ENCODE measurements at regions not wholly inside any gene's neighbourhood (a gene's known extent, or its start where the extent isn't known, plus 50 kb on each side); places are given as distances from the start of the nearest gene placed in this dataset.

- Histone ChIP-seq H3K9me3 (ENCODE audit: insufficient read depth, low read length) (no peaks in the 10 kb centered on the region), H3K4me3 (ENCODE audit: insufficient read length, low read depth) (no peak overlapping the region), H3K9ac (ENCODE audit: insufficient read length, low read depth) (no peak overlapping the region), H3K27me3 (ENCODE audit: insufficient read depth, insufficient read length) (no peaks in the 10 kb centered on the region), H3K4me1 (ENCODE audit: insufficient read depth, insufficient read length) (no peaks in the 10 kb centered on the region), H3K36me3 (ENCODE audit: insufficient read depth, insufficient read length, low read length) (no peaks in the 10 kb centered on the region)
- TF ChIP-seq SUZ12 (IDR thresholded peaks at IDR 0.05; ENCODE audit: extremely low read depth, insufficient read depth, insufficient read length) (no peak), ZNF274 (IDR thresholded peaks at IDR 0.05; ENCODE audit: low read depth, low read length) (no peak), YY1 (IDR thresholded peaks at IDR 0.05; ENCODE audit: insufficient read depth, insufficient read length) (no peak)
- DNase-seq (ENCODE audit: low read depth, low spot score): no peak
Measured at GRCh38 chr6:41404182-41404845, 68.9 kb downstream of the NCR2 start.

- Histone ChIP-seq H3K4me1 (ENCODE audit: insufficient read depth, insufficient read length) (no peaks in the 10 kb centered on the region), H3K9ac (ENCODE audit: insufficient read length, low read depth) (no peak overlapping the region), H3K36me3 (ENCODE audit: insufficient read depth, insufficient read length, low read length) (no peaks in the 10 kb centered on the region), H3K9me3 (ENCODE audit: insufficient read depth, low read length) (no peaks in the 10 kb centered on the region), H3K4me3 (ENCODE audit: insufficient read length, low read depth) (no peak overlapping the region), H3K27me3 (ENCODE audit: insufficient read depth, insufficient read length) (no peaks in the 10 kb centered on the region)
- TF ChIP-seq ZNF274 (IDR thresholded peaks at IDR 0.05; ENCODE audit: low read depth, low read length): no peak
- TF ChIP-seq YY1 (IDR thresholded peaks at IDR 0.05; ENCODE audit: insufficient read depth, insufficient read length): no peak
- no peak for TF ChIP-seq SUZ12 (IDR thresholded peaks at IDR 0.05; ENCODE audit: extremely low read depth, insufficient read depth, insufficient read length)
- DNase-seq (ENCODE audit: low read depth, low spot score): no peak
Measured at GRCh38 chr6:41405941-41406727, 70.7 kb downstream of the NCR2 start.

GRCh38 chr6:41406728-41407489 is 71.5 kb downstream of the NCR2 start:
- no peak for DNase-seq (ENCODE audit: low read depth, low spot score)
- Histone ChIP-seq H3K27me3 (ENCODE audit: insufficient read depth, insufficient read length) (no peaks in the 10 kb centered on the region), H3K4me3 (ENCODE audit: insufficient read length, low read depth) (no peak overlapping the region), H3K9ac (ENCODE audit: insufficient read length, low read depth) (no peak overlapping the region), H3K9me3 (ENCODE audit: insufficient read depth, low read length) (no peaks in the 10 kb centered on the region), H3K36me3 (ENCODE audit: insufficient read depth, insufficient read length, low read length) (no peaks in the 10 kb centered on the region), H3K4me1 (ENCODE audit: insufficient read depth, insufficient read length) (no peaks in the 10 kb centered on the region)
- no peak for TF ChIP-seq SUZ12 (IDR thresholded peaks at IDR 0.05; ENCODE audit: extremely low read depth, insufficient read depth, insufficient read length)
- no peak for TF ChIP-seq YY1 (IDR thresholded peaks at IDR 0.05; ENCODE audit: insufficient read depth, insufficient read length)
- TF ChIP-seq ZNF274 (IDR thresholded peaks at IDR 0.05; ENCODE audit: low read depth, low read length): no peak

GRCh38 chr6:41408576-41408975 is 73.2 kb downstream of the NCR2 start:
- Histone ChIP-seq H3K9me3 (ENCODE audit: insufficient read depth, low read length) (no peaks in the 10 kb centered on the region), H3K27me3 (ENCODE audit: insufficient read depth, insufficient read length) (peaks cover 6% of the 10 kb centered on the region), H3K4me1 (ENCODE audit: insufficient read depth, insufficient read length) (peaks cover 3% of the 10 kb centered on the region), H3K4me3 (ENCODE audit: insufficient read length, low read depth) (no peak overlapping the region), H3K36me3 (ENCODE audit: insufficient read depth, insufficient read length, low read length) (no peaks in the 10 kb centered on the region), H3K9ac (ENCODE audit: insufficient read length, low read depth) (no peak overlapping the region)
- DNase-seq (ENCODE audit: low read depth, low spot score): no peak
- TF ChIP-seq SUZ12 (IDR thresholded peaks at IDR 0.05; ENCODE audit: extremely low read depth, insufficient read depth, insufficient read length) (no peak), YY1 (IDR thresholded peaks at IDR 0.05; ENCODE audit: insufficient read depth, insufficient read length) (no peak), ZNF274 (IDR thresholded peaks at IDR 0.05; ENCODE audit: low read depth, low read length) (no peak)

GRCh38 chr6:41408982-41409381 is 73.6 kb downstream of the NCR2 start:
- Histone ChIP-seq H3K9me3 (ENCODE audit: insufficient read depth, low read length) (no peaks in the 10 kb centered on the region), H3K4me3 (ENCODE audit: insufficient read length, low read depth) (no peak overlapping the region), H3K4me1 (ENCODE audit: insufficient read depth, insufficient read length) (peaks cover 3% of the 10 kb centered on the region), H3K9ac (ENCODE audit: insufficient read length, low read depth) (no peak overlapping the region), H3K27me3 (ENCODE audit: insufficient read depth, insufficient read length) (peaks cover 6% of the 10 kb centered on the region), H3K36me3 (ENCODE audit: insufficient read depth, insufficient read length, low read length) (no peaks in the 10 kb centered on the region)
- no peak for DNase-seq (ENCODE audit: low read depth, low spot score)
- TF ChIP-seq YY1 (IDR thresholded peaks at IDR 0.05; ENCODE audit: insufficient read depth, insufficient read length) (no peak), SUZ12 (IDR thresholded peaks at IDR 0.05; ENCODE audit: extremely low read depth, insufficient read depth, insufficient read length) (no peak), ZNF274 (IDR thresholded peaks at IDR 0.05; ENCODE audit: low read depth, low read length) (no peak)

GRCh38 chr6:41409489-41409888 is 74.1 kb downstream of the NCR2 start:
- no peak overlapping the region for H3K9ac ChIP-seq (ENCODE audit: insufficient read length, low read depth)
- no peak overlapping the region for H3K4me3 ChIP-seq (ENCODE audit: insufficient read length, low read depth)
- peaks cover 6% of the 10 kb centered on the region for H3K27me3 ChIP-seq (ENCODE audit: insufficient read depth, insufficient read length)
- H3K9me3 ChIP-seq (ENCODE audit: insufficient read depth, low read length): no peaks in the 10 kb centered on the region
- TF ChIP-seq ZNF274 (IDR thresholded peaks at IDR 0.05; ENCODE audit: low read depth, low read length) (no peak), SUZ12 (IDR thresholded peaks at IDR 0.05; ENCODE audit: extremely low read depth, insufficient read depth, insufficient read length) (no peak), YY1 (IDR thresholded peaks at IDR 0.05; ENCODE audit: insufficient read depth, insufficient read length) (no peak)
- no peaks in the 10 kb centered on the region for H3K36me3 ChIP-seq (ENCODE audit: insufficient read depth, insufficient read length, low read length)
- H3K4me1 ChIP-seq (ENCODE audit: insufficient read depth, insufficient read length): peaks cover 3% of the 10 kb centered on the region
- no peak for DNase-seq (ENCODE audit: low read depth, low spot score)

GRCh38 chr6:41411961-41412360 is 76.6 kb downstream of the NCR2 start:
- TF ChIP-seq YY1 (IDR thresholded peaks at IDR 0.05; ENCODE audit: insufficient read depth, insufficient read length): no peak
- TF ChIP-seq ZNF274 (IDR thresholded peaks at IDR 0.05; ENCODE audit: low read depth, low read length): no peak
- TF ChIP-seq SUZ12 (IDR thresholded peaks at IDR 0.05; ENCODE audit: extremely low read depth, insufficient read depth, insufficient read length): no peak
- Histone ChIP-seq H3K4me3 (ENCODE audit: insufficient read length, low read depth) (no peak overlapping the region), H3K9ac (ENCODE audit: insufficient read length, low read depth) (no peak overlapping the region), H3K27me3 (ENCODE audit: insufficient read depth, insufficient read length) (peaks cover 28% of the 10 kb centered on the region), H3K4me1 (ENCODE audit: insufficient read depth, insufficient read length) (peaks cover 3% of the 10 kb centered on the region), H3K9me3 (ENCODE audit: insufficient read depth, low read length) (no peaks in the 10 kb centered on the region), H3K36me3 (ENCODE audit: insufficient read depth, insufficient read length, low read length) (no peaks in the 10 kb centered on the region)
- no peak for DNase-seq (ENCODE audit: low read depth, low spot score)

All from NT2/D1 (cell line).